Calu3 (cell line): ENCODE measurements at regions not wholly inside any gene's neighbourhood (a gene's known extent, or its start where the extent isn't known, plus 50 kb on each side); places are given as distances from the start of the nearest gene placed in this dataset.

Source experiments
- BruUV-seq: library from RNA; stranded (reverse); fragments of 400-500 nt; replicated peaks from 2 replicates; lab custom pipeline; 2021; lab: Mats Ljungman, UMichigan
- CTCF ChIA-PET: fragments of 300-600 bp; sonication (Branson Sonifier 250); formaldehyde crosslinking; loops from one replicate; lab custom pipeline; 2022; ENCODE audit warnings: antibody characterized with exemption; lab: Charles Lee
- DNase-seq: peaks from one replicate; pipeline ENCODE4 v3.0.0; 2022
- H3K27ac Mint-ChIP-seq: one replicate; pipeline ENCODE4 v1.8.0; 2022; ENCODE audit warnings: mixed read lengths; ENCODE audit not compliant: unreplicated experiment
- H3K27me3 Mint-ChIP-seq: one replicate; pipeline ENCODE4 v1.8.0; 2022; ENCODE audit warnings: mixed read lengths; ENCODE audit not compliant: unreplicated experiment
- H3K36me3 Mint-ChIP-seq: one replicate; pipeline ENCODE4 v1.8.0; 2022; ENCODE audit warnings: mild to moderate bottlenecking, moderate library complexity, mixed read lengths; ENCODE audit not compliant: insufficient read depth, unreplicated experiment
- H3K4me1 Mint-ChIP-seq: one replicate; pipeline ENCODE4 v1.8.0; 2022; ENCODE audit warnings: mild to moderate bottlenecking, low read depth, mixed read lengths; ENCODE audit not compliant: unreplicated experiment
- H3K4me3 Mint-ChIP-seq: one replicate; pipeline ENCODE4 v1.8.0; 2022; ENCODE audit warnings: mild to moderate bottlenecking, low read depth, moderate library complexity, mixed read lengths; ENCODE audit not compliant: unreplicated experiment
- H3K9me3 Mint-ChIP-seq: one replicate; pipeline ENCODE4 v1.8.0; 2022; ENCODE audit warnings: low read depth, mixed read lengths; ENCODE audit not compliant: unreplicated experiment
- intact Hi-C: fragments of 100-400 bp; cut with micrococcal nuclease; formaldehyde crosslinking; loops from one replicate; pipeline ENCODE4 v1.10.0; 2022; ENCODE audit not compliant: unreplicated experiment
- TF ChIP-seq, protein P1 (sequence below): fragments of 200-600 bp; IDR thresholded peaks from one replicate; pipeline ENCODE4 v1.8.0; 2022; ENCODE audit warnings: antibody characterized with exemption; ENCODE audit not compliant: unreplicated experiment

DNA sequence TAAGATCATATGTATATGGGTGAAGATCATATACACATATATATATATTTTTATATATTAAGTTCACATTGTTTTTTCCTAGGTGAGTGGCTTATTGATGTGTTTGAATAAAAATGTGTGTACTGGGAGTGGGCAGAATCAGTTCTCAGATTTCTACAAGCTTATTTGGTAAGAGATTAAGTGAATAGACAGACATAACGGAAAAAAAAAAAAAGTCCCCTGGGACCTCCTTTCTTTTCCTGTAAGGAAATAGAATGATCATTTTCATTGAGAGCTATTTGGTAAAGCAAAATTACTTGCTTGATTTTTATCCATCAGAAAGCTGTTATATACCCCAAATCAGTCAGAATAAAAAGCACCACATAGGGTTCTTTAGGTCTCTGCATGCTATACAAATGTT is 597.7 kb downstream of the PCDH18 start:
- BruUV-seq = no TSS peak
- Mint-ChIP-seq H3K36me3 (no peaks in the 10 kb centered on the region), H3K27ac (no peak overlapping the region), H3K4me1 (peaks cover 9% of the 10 kb centered on the region), H3K4me3 (no peak overlapping the region), H3K27me3 (no peaks in the 10 kb centered on the region), H3K9me3 (no peaks in the 10 kb centered on the region)
- TF ChIP-seq, protein P1, sequence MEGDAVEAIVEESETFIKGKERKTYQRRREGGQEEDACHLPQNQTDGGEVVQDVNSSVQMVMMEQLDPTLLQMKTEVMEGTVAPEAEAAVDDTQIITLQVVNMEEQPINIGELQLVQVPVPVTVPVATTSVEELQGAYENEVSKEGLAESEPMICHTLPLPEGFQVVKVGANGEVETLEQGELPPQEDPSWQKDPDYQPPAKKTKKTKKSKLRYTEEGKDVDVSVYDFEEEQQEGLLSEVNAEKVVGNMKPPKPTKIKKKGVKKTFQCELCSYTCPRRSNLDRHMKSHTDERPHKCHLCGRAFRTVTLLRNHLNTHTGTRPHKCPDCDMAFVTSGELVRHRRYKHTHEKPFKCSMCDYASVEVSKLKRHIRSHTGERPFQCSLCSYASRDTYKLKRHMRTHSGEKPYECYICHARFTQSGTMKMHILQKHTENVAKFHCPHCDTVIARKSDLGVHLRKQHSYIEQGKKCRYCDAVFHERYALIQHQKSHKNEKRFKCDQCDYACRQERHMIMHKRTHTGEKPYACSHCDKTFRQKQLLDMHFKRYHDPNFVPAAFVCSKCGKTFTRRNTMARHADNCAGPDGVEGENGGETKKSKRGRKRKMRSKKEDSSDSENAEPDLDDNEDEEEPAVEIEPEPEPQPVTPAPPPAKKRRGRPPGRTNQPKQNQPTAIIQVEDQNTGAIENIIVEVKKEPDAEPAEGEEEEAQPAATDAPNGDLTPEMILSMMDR = no peak
- no peak for DNase-seq
- intact Hi-C loops = no loop called here
- CTCF ChIA-PET = no interaction called here

DNA sequence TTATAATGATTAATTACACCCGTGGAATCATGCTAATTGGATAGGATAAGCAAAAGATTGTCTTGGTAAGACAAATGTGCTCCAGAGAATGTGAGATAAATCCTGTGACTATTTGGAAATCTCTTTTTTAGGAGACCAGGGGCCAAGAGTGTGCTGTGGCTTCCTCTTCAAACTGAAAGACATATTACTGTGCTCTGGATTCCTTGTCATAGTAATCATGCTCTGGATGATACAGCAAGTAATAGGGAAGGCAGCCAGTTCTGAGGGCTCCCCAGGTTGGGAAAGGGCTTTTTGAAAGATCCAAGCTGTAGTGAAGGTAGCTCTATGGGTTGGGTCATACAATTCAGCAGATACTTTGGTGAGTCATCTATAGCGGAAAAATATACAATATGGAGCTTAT is 600.5 kb downstream of the PCDH18 start:
- Mint-ChIP-seq H3K27ac (no peak overlapping the region), H3K4me3 (no peak overlapping the region), H3K36me3 (no peaks in the 10 kb centered on the region), H3K9me3 (peaks cover under 1% of the 10 kb centered on the region), H3K27me3 (no peaks in the 10 kb centered on the region), H3K4me1 (peaks cover 9% of the 10 kb centered on the region)
- CTCF ChIA-PET = no interaction called here
- TF ChIP-seq, protein P1 = no peak
- no TSS peak for BruUV-seq
- intact Hi-C loops = no loop called here
- no peak for DNase-seq

DNA sequence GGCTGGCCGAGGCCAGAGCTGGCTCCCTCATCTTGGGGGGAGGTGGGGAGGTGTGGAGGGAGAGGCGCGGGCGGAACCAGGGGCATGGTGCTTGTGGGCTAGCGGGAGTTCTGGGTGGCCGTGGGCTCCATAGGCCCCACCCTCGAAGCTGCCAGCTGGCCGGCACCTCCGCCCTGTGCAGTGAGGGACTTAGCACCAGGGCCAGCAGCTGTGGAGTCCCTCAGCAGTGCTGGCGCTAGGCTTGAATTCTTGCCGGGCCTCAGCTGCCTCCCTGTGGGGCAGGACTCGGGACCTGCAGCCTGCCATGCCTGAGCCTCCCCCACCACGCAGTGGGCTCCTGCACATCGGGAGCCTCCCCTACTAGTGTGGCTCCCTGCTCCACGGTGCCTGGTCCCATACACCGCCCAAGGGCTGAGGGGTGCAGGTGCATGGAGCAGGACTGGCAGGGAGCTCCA is 603.3 kb downstream of the PCDH18 start:
- no peaks in the 10 kb centered on the region for H3K4me1 Mint-ChIP-seq
- CTCF ChIA-PET = no interaction called here
- no peak overlapping the region for H3K4me3 Mint-ChIP-seq
- intact Hi-C loops = no loop called here
- H3K27ac Mint-ChIP-seq = no peak overlapping the region
- no peak for DNase-seq
- BruUV-seq = no TSS peak
- H3K27me3 Mint-ChIP-seq = no peaks in the 10 kb centered on the region
- peaks cover 2% of the 10 kb centered on the region for H3K9me3 Mint-ChIP-seq
- no peaks in the 10 kb centered on the region for H3K36me3 Mint-ChIP-seq
- TF ChIP-seq, protein P1 = no peak

DNA sequence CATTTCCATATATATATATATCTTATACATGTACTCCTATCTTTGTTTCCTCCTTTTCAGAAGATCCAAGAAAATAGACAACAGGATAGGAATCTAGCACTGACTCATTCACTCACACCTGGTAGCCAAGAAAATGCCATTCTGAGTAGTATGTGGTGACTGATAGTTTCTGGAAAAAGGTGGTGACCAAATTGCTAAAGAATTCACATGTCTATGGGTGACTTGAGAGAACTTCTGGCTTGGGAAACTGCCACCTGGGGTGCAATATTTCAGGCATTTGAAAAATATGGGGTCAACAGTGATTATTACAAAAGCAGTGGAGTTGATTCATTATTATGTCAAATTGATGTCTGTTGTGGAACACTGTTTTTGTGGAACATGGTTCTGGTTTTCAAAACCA is 605.1 kb downstream of the PCDH18 start:
- CTCF ChIA-PET = no interaction called here
- Mint-ChIP-seq H3K36me3 (no peaks in the 10 kb centered on the region), H3K27me3 (no peaks in the 10 kb centered on the region), H3K4me3 (no peak overlapping the region), H3K9me3 (peaks cover 2% of the 10 kb centered on the region), H3K27ac (no peak overlapping the region), H3K4me1 (no peaks in the 10 kb centered on the region)
- intact Hi-C loops = no loop called here
- no TSS peak for BruUV-seq
- TF ChIP-seq, protein P1 = no peak
- DNase-seq = no peak
